SK-N-SH treated with all-trans-retinoic acid at 6 μM for 48 hours (cell line): ENCODE measurements at regions not wholly inside any gene's neighbourhood (a gene's known extent, or its start where the extent isn't known, plus 50 kb on each side); places are given as distances from the start of the nearest gene placed in this dataset.

Experiments used
- ATAC-seq: fragments of 200-7000 bp; cut with Tn5 transposase; 3 replicates; pipeline ENCODE4 v1.9.1; 2020; ENCODE audit warnings: mild to moderate bottlenecking, moderate library complexity
- ARNTL ChIP-seq: fragments of 450-650 bp; formaldehyde crosslinking; IDR thresholded peaks from 2 replicates; pipeline ENCODE4 v1.5.0; 2020; ENCODE audit warnings: low read depth, mild to moderate bottlenecking, moderate library complexity, borderline replicate concordance
- BACH2 ChIP-seq: fragments of 250-450 bp; sonication (Bioruptor Pico); IDR thresholded peaks from 2 replicates; pipeline ENCODE4 v1.9.0; 2021; ENCODE audit warnings: mild to moderate bottlenecking, borderline replicate concordance
- CREB5 ChIP-seq: fragments of 250-450 bp; sonication (Bioruptor Pico); IDR thresholded peaks from 2 replicates; pipeline ENCODE4 v1.5.1; 2020; ENCODE audit warnings: low read depth, mild to moderate bottlenecking, moderate library complexity
- CSRNP3 ChIP-seq: fragments of 250-450 bp; sonication (Bioruptor Pico); IDR thresholded peaks from 2 replicates; pipeline ENCODE4 v1.5.1; 2021; ENCODE audit warnings: mild to moderate bottlenecking, moderate library complexity
- ESRRG ChIP-seq: fragments of 250-450 bp; sonication (Bioruptor Pico); IDR thresholded peaks from 2 replicates; pipeline ENCODE4 v1.6.1; 2021; ENCODE audit warnings: mild to moderate bottlenecking
- GLIS3 ChIP-seq: fragments of 250-450 bp; sonication (Bioruptor Pico); IDR thresholded peaks from 2 replicates; pipeline ENCODE4 v1.5.0; 2020; ENCODE audit warnings: mild to moderate bottlenecking, moderate library complexity
- OSR1 ChIP-seq: fragments of 250-450 bp; sonication (Bioruptor Pico); IDR thresholded peaks from 2 replicates; pipeline ENCODE4 v1.8.0; 2022; ENCODE audit warnings: moderate library complexity, mild to moderate bottlenecking, inconsistent platforms
- PATZ1 ChIP-seq: fragments of 250-450 bp; sonication (Bioruptor Pico); IDR thresholded peaks from 2 replicates; pipeline ENCODE4 v1.8.0; 2020; ENCODE audit warnings: mild to moderate bottlenecking, moderate library complexity, borderline replicate concordance
- POU6F1 ChIP-seq: fragments of 250-450 bp; sonication (Bioruptor Pico); IDR thresholded peaks from 2 replicates; pipeline ENCODE4 v1.8.0; 2021; ENCODE audit warnings: low read depth, mild to moderate bottlenecking, moderate library complexity, borderline replicate concordance
- PPARA ChIP-seq: fragments of 250-450 bp; sonication (Bioruptor Pico); IDR thresholded peaks from 2 replicates; pipeline ENCODE4 v1.5.0; 2020; ENCODE audit warnings: mild to moderate bottlenecking, borderline replicate concordance
- RARB ChIP-seq: fragments of 250-450 bp; sonication (Bioruptor Pico); IDR thresholded peaks from 2 replicates; pipeline ENCODE4 v1.8.0; 2021; ENCODE audit warnings: mild to moderate bottlenecking, moderate library complexity
- SNAI2 ChIP-seq: fragments of 250-450 bp; sonication (Bioruptor Pico); IDR thresholded peaks from 2 replicates; pipeline ENCODE4 v1.5.0; 2020; ENCODE audit warnings: mild to moderate bottlenecking, moderate library complexity
- TCF4 ChIP-seq: fragments of 250-450 bp; sonication (Bioruptor Pico); IDR thresholded peaks from 2 replicates; pipeline ENCODE4 v1.8.0; 2021; ENCODE audit warnings: mild to moderate bottlenecking, moderate library complexity, borderline replicate concordance
- TOX ChIP-seq: fragments of 250-450 bp; sonication (Bioruptor Pico); IDR thresholded peaks from 2 replicates; pipeline ENCODE4 v1.8.0; 2021; ENCODE audit warnings: mild to moderate bottlenecking, moderate library complexity, borderline replicate concordance
- TSHZ2 ChIP-seq: fragments of 250-450 bp; sonication (Bioruptor Pico); IDR thresholded peaks from 2 replicates; pipeline ENCODE4 v1.5.0; 2020; ENCODE audit warnings: mild to moderate bottlenecking, moderate library complexity
- ZC3H10 ChIP-seq: fragments of 250-450 bp; sonication (Bioruptor Pico); IDR thresholded peaks from 2 replicates; pipeline ENCODE4 v1.5.1; 2021; ENCODE audit warnings: mild to moderate bottlenecking, moderate library complexity
- ZFP30 ChIP-seq: fragments of 450-650 bp; formaldehyde crosslinking; IDR thresholded peaks from 2 replicates; pipeline ENCODE4 v1.5.0; 2022; ENCODE audit warnings: mild to moderate bottlenecking, moderate library complexity
- ZNF565 ChIP-seq: fragments of 450-650 bp; formaldehyde crosslinking; conservative IDR thresholded peaks from 2 replicates; pipeline ENCODE4 v1.5.0; 2020; ENCODE audit warnings: low read depth, mild to moderate bottlenecking, moderate library complexity
- ZNF70 ChIP-seq: fragments of 450-650 bp; formaldehyde crosslinking; IDR thresholded peaks from 2 replicates; pipeline ENCODE4 v1.5.0; 2020; ENCODE audit warnings: mild to moderate bottlenecking, moderate library complexity
- ZNF8 ChIP-seq: fragments of 450-650 bp; formaldehyde crosslinking; IDR thresholded peaks from 2 replicates; pipeline ENCODE4 v1.5.0; 2020; ENCODE audit warnings: mild to moderate bottlenecking, moderate library complexity

GRCh38 chr15:35690698-35691116 lies 144.7 kb upstream of the DPH6 start:
- no peak for TF ChIP-seq ZNF565 (CRISPR knock-in tag)
- TF ChIP-seq POU6F1 (CRISPR knock-in tag) = no peak
- TF ChIP-seq TCF4 (CRISPR knock-in tag) = no peak
- no peak for TF ChIP-seq TOX (CRISPR knock-in tag)
- no peak for TF ChIP-seq GLIS3 (CRISPR knock-in tag)
- no peak for TF ChIP-seq PATZ1 (CRISPR knock-in tag)
- no peak for TF ChIP-seq SNAI2 (CRISPR knock-in tag)
- TF ChIP-seq ZNF8 (CRISPR knock-in tag) = no peak
- no peak for TF ChIP-seq CSRNP3 (CRISPR knock-in tag)
- no peak for TF ChIP-seq OSR1 (CRISPR knock-in tag)
- TF ChIP-seq ZNF70 (CRISPR knock-in tag) = no peak
- no peak for TF ChIP-seq PPARA (CRISPR knock-in tag)
- TF ChIP-seq ARNTL (CRISPR knock-in tag) = no peak
- no peak for TF ChIP-seq RARB (CRISPR knock-in tag)
- TF ChIP-seq ZFP30 (CRISPR knock-in tag) = no peak
- TF ChIP-seq TSHZ2 (CRISPR knock-in tag) = no peak
- ATAC-seq = no peak; the same call in 2 of the 3 replicates

GRCh38 chr15:35691173-35691761 lies 145.3 kb upstream of the DPH6 start:
- no peak for ATAC-seq
- no peak for TF ChIP-seq TCF4 (CRISPR knock-in tag)
- peak; percentile 33; the same call in 1 of the 2 replicates for TF ChIP-seq ZNF8 (CRISPR knock-in tag)

GRCh38 chr15:35691891-35692867 lies 146.2 kb upstream of the DPH6 start:
- ATAC-seq = no peak
- TF ChIP-seq ZNF8 (CRISPR knock-in tag) (no peak), PPARA (CRISPR knock-in tag) (no peak), ZC3H10 (no peak), ESRRG (CRISPR knock-in tag) (no peak), TCF4 (CRISPR knock-in tag) (no peak), BACH2 (CRISPR knock-in tag) (no peak), ARNTL (CRISPR knock-in tag) (no peak), CREB5 (CRISPR knock-in tag) (no peak), TSHZ2 (CRISPR knock-in tag) (no peak), ZFP30 (CRISPR knock-in tag) (no peak), POU6F1 (CRISPR knock-in tag) (no peak)
